Spleen (tissue), 11 donors: ENCODE measurements at regions not wholly inside any gene's neighbourhood (a gene's known extent, or its start where the extent isn't known, plus 50 kb on each side); places are given as distances from the start of the nearest gene placed in this dataset.

Source experiments
- DNase-seq: peaks from one replicate; pipeline ENCODE4 v3.0.0-alpha.2; 2020
- H3K27ac ChIP-seq, 8 donors: fragments of 200-600 bp; sonication (generic) in 7 of 8; 1 replicate in 4 of 8; 2 replicates in 4 of 8; pipeline versions ENCODE4 v1.5.0 to v1.8.0; 2016 to 2021; ENCODE audit warnings: inconsistent platforms in 4 of 8, mild to moderate bottlenecking in 4 of 8, moderate library complexity in 1 of 8
- H3K27me3 ChIP-seq, 7 donors: fragments of 200-600 bp; sonication (generic) in 6 of 7; replicated peaks in 1 of 7; 1 replicate in 4 of 7; 2 replicates in 3 of 7; pipeline versions ENCODE4 v1.5.0 to v1.8.0; 2016 to 2021; ENCODE audit warnings: inconsistent platforms in 3 of 7, mild to moderate bottlenecking in 1 of 7
- H3K36me3 ChIP-seq, 6 donors: fragments of 200-600 bp; sonication (generic) in 5 of 6; 1 replicate in 4 of 6; 2 replicates in 2 of 6; pipeline versions ENCODE4 v1.5.0 to v1.8.0; 2016 to 2021; ENCODE audit warnings: inconsistent platforms in 2 of 6
- H3K4me1 ChIP-seq, 6 donors: fragments of 200-600 bp; sonication (generic) in 5 of 6; 1 replicate in 3 of 6; 2 replicates in 3 of 6; pipeline versions ENCODE4 v1.5.0 to v1.8.0; 2016 to 2021; ENCODE audit warnings: inconsistent platforms in 3 of 6
- H3K4me3 ChIP-seq, 8 donors: fragments of 200-600 bp; sonication (generic) in 7 of 8; 1 replicate in 4 of 8; 2 replicates in 4 of 8; pipeline versions ENCODE4 v1.5.0 to v1.8.0; 2016 to 2021; ENCODE audit warnings: inconsistent platforms in 4 of 8, mild to moderate bottlenecking in 4 of 8, moderate library complexity in 2 of 8
- H3K9me3 ChIP-seq, 8 donors: fragments of 200-600 bp; sonication (generic) in 7 of 8; 1 replicate in 4 of 8; 2 replicates in 4 of 8; pipeline versions ENCODE4 v1.5.0 to v1.8.0; 2016 to 2021; ENCODE audit warnings: inconsistent platforms in 4 of 8
- POLR2A ChIP-seq, 3 donors: fragments of 450-650 bp; IDR thresholded peaks; one replicate each; pipeline ENCODE4 v1.5.1; 2017; ENCODE audit warnings: antibody characterized with exemption in 3 of 3, mild to moderate bottlenecking in 1 of 3
- POLR2AphosphoS5 ChIP-seq, 3 donors: sonication (generic); formaldehyde crosslinking; IDR thresholded peaks; one replicate each; pipeline ENCODE4 v1.5.1; 2017; ENCODE audit warnings: antibody characterized with exemption in 3 of 3
- WGBS, 5 donors: extraction: QIAGEN DNeasy Blood & Tissue Kit in 3 of 5; methylation state at CpG; one replicate each; pipeline versions ENCODE4 v1.1.5 to v1.1.7; 2013 to 2018; 5-methylcytosine and 5-hydroxymethylcytosine counted together
- intact Hi-C: fragments of 100-400 bp; cut with DNase I; formaldehyde crosslinking; loops from one replicate; pipeline ENCODE4 v1.15.0; 2023; ENCODE audit warnings: low total_unique reads
- TF ChIP-seq, protein P1 (sequence below), 11 experiments: fragments of 200-600 bp in 7 of 11; fragments of 450-650 bp in 4 of 11; sonication (generic) in 4 of 11; IDR thresholded peaks in 8 of 11; conservative IDR thresholded peaks in 3 of 11; 1 replicate in 7 of 11; 2 replicates in 4 of 11; pipeline versions ENCODE4 v1.4.0 to v1.8.0; 2016 to 2021; ENCODE audit warnings: antibody characterized with exemption in 11 of 11, inconsistent platforms in 4 of 11, mild to moderate bottlenecking in 1 of 11
- donor health status: healthy with polysubstance abuse.
- donor health status: DM: no; HTN: no; CAD: no; lungs with moderate emphysema.
- donor health status: DM: no; HTN: no; CAD: no.
- donor health status: Bipolar disorder and iron deficiency.
- donor health status: healthy.
- donor health status: DM: no; HTN: no; CAD: no.
- donor health status: DM: yes; HTN: yes; CAD: no.

GRCh38 chr18:73666772-73667171 lies 480.9 kb downstream of the FBXO15 start:
- 78 to 93% (median 92%) methylated on average over 1 of the region's 1 CpG for WGBS, 5 donors
- intact Hi-C loops, result no loop called here
- TF ChIP-seq, protein P1, sequence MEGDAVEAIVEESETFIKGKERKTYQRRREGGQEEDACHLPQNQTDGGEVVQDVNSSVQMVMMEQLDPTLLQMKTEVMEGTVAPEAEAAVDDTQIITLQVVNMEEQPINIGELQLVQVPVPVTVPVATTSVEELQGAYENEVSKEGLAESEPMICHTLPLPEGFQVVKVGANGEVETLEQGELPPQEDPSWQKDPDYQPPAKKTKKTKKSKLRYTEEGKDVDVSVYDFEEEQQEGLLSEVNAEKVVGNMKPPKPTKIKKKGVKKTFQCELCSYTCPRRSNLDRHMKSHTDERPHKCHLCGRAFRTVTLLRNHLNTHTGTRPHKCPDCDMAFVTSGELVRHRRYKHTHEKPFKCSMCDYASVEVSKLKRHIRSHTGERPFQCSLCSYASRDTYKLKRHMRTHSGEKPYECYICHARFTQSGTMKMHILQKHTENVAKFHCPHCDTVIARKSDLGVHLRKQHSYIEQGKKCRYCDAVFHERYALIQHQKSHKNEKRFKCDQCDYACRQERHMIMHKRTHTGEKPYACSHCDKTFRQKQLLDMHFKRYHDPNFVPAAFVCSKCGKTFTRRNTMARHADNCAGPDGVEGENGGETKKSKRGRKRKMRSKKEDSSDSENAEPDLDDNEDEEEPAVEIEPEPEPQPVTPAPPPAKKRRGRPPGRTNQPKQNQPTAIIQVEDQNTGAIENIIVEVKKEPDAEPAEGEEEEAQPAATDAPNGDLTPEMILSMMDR (IDR thresholded peaks at IDR 0.05 in 8 of 11, conservative IDR thresholded peaks at IDR 0.05 in 3 of 11), result no peak
- TF ChIP-seq POLR2A (IDR thresholded peaks at IDR 0.05) (no peak), POLR2AphosphoS5 (IDR thresholded peaks at IDR 0.05) (no peak)

DNA sequence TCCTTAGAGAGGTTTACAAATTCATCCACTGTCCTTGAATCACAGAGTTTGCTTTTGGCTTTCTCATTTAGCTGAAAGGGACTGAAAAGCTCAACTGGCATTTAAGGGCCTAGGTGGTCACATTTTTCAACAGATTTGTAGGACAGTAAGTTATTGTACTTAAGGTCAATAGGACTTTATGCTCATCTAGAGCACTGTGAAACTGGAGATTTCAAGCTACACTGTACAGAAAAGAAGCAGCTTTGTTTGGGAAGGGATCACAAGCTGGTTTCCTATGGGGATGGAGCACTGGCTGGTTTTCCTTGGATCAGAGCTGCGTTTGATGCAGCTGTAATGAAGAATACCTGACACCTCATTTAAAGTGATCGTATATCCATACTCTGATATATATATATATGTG lies 482.7 kb downstream of the FBXO15 start:
- Histone ChIP-seq H3K27ac (no peak overlapping the region), H3K4me1 (no peaks in the 10 kb centered on the region), H3K36me3 (no peaks in the 10 kb centered on the region), H3K4me3 (no peak overlapping the region), H3K9me3 (no peaks in the 10 kb centered on the region), H3K27me3 (no peaks in the 10 kb centered on the region)
- intact Hi-C loops, result no loop called here
- no peak for DNase-seq
- TF ChIP-seq POLR2AphosphoS5 (IDR thresholded peaks at IDR 0.05) (no peak), POLR2A (IDR thresholded peaks at IDR 0.05) (no peak)
- TF ChIP-seq, protein P1 (IDR thresholded peaks at IDR 0.05 in 8 of 11, conservative IDR thresholded peaks at IDR 0.05 in 3 of 11), result no peak
- WGBS, 5 donors, result 88 to 94% (median 92%) methylated on average over 2 of the region's 2 CpGs

More at GRCh38 chr18:73666772-73667171, 480.9 kb downstream of the FBXO15 start:
- H3K27ac ChIP-seq, result no peak overlapping the region
- no peaks in the 10 kb centered on the region for H3K27me3 ChIP-seq
- no peak for DNase-seq
- no peak overlapping the region for H3K4me3 ChIP-seq
- H3K36me3 ChIP-seq, result no peaks in the 10 kb centered on the region
- H3K9me3 ChIP-seq, result no peaks in the 10 kb centered on the region
- no peaks in the 10 kb centered on the region for H3K4me1 ChIP-seq

- TF ChIP-seq POLR2AphosphoS5 (IDR thresholded peaks at IDR 0.05) (no peak), POLR2A (IDR thresholded peaks at IDR 0.05) (no peak)
- TF ChIP-seq, protein P1 (IDR thresholded peaks at IDR 0.05 in 8 of 11, conservative IDR thresholded peaks at IDR 0.05 in 3 of 11), result no peak
- Histone ChIP-seq H3K9me3 (no peaks in the 10 kb centered on the region), H3K27ac (no peak overlapping the region), H3K4me3 (no peak overlapping the region), H3K36me3 (no peaks in the 10 kb centered on the region), H3K4me1 (no peaks in the 10 kb centered on the region), H3K27me3 (no peaks in the 10 kb centered on the region)
- no peak for DNase-seq
- intact Hi-C loops, result no loop called here
- WGBS, 5 donors, result 78 to 90% (median 86%) methylated on average over 2 of the region's 2 CpGs
These were observed 484.1 kb downstream of the FBXO15 start for GRCh38 chr18:73663581-73663980.

DNA sequence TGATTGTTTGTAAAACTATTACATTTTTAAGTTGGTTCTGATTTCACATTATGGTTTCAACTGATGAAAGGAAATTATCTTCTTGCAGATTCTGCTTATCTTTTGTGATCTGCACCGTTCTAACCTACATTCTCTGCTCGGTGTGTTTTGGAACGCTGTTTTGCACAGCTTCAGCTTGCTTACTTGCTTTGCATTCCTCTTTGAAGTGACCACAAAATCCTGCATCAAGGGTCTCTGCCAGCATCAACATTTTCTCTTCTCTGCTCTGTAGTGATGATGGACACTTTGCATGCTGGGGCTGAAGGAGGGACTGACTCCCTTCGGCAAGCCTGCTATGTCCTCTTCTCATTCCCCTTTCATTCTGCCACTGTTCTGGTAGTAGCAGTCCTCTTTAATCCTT lies 485.2 kb downstream of the FBXO15 start:
- DNase-seq, result no peak
- intact Hi-C loops, result no loop called here
- Histone ChIP-seq H3K36me3 (no peaks in the 10 kb centered on the region), H3K27me3 (no peaks in the 10 kb centered on the region), H3K27ac (no peak overlapping the region), H3K4me3 (no peak overlapping the region), H3K4me1 (no peaks in the 10 kb centered on the region), H3K9me3 (no peaks in the 10 kb centered on the region)
- 57 to 71% (median 68%) methylated on average over 4 of the region's 4 CpGs for WGBS, 5 donors
- TF ChIP-seq POLR2A (IDR thresholded peaks at IDR 0.05) (no peak), POLR2AphosphoS5 (IDR thresholded peaks at IDR 0.05) (no peak)
- TF ChIP-seq, protein P1 (IDR thresholded peaks at IDR 0.05 in 8 of 11, conservative IDR thresholded peaks at IDR 0.05 in 3 of 11), result no peak
